SK-N-SH (cell line): ENCODE measurements at regions not wholly inside any gene's neighbourhood (a gene's known extent, or its start where the extent isn't known, plus 50 kb on each side); places are given as distances from the start of the nearest gene placed in this dataset.
"Not testable (repeated sequence)": the region's sequence is repeated elsewhere in the genome, so short reads cannot be mapped to it uniquely, and the experiment has no call there.

ENCODE experiments used
- CTCF ChIP-seq: fragments of 200-600 bp; sonication (generic); IDR thresholded peaks from 2 replicates; pipeline ENCODE4 v1.6.1; 2017; ENCODE audit warnings: antibody characterized with exemption, mild to moderate bottlenecking, moderate library complexity
- EZH2phosphoT487 ChIP-seq: fragments of 200-600 bp; sonication (generic); IDR thresholded peaks from 2 replicates; pipeline ENCODE4 v1.6.1; 2017; ENCODE audit warnings: low read depth, mixed run types, mild to moderate bottlenecking, antibody characterized with exemption, moderate library complexity, borderline replicate concordance
- FOSL2 ChIP-seq: IDR thresholded peaks from 2 replicates; pipeline ENCODE4 v1.4.0; 2012; ENCODE audit warnings: low read depth, mild to moderate bottlenecking, moderate library complexity, borderline replicate concordance
- GABPA ChIP-seq: IDR thresholded peaks from 2 replicates; pipeline ENCODE4 v1.4.0; 2012; ENCODE audit warnings: low read depth, mild to moderate bottlenecking
- GATA2 ChIP-seq: sonication (generic); formaldehyde crosslinking; IDR thresholded peaks from 2 replicates; pipeline ENCODE4 v1.5.0; 2020; ENCODE audit warnings: mild to moderate bottlenecking, missing genetic modification reagents
- RAD21 ChIP-seq: IDR thresholded peaks from 2 replicates; pipeline ENCODE4 v1.6.1; 2012; ENCODE audit warnings: mild to moderate bottlenecking, low read length
- SIN3A ChIP-seq: IDR thresholded peaks from 2 replicates; pipeline ENCODE4 v1.6.1; 2012; ENCODE audit warnings: low read depth, mild to moderate bottlenecking, low read length, moderate library complexity, borderline replicate concordance
- TAF1 ChIP-seq: IDR thresholded peaks from 2 replicates; pipeline ENCODE4 v1.6.1; 2012; ENCODE audit warnings: low read depth, mild to moderate bottlenecking, low read length, moderate library complexity, borderline replicate concordance
- TF ChIP-seq, protein P1 (sequence below): IDR thresholded peaks from 2 replicates; pipeline ENCODE4 v1.4.0; 2012; ENCODE audit warnings: low read depth

- TF ChIP-seq CTCF, RAD21, GABPA, TAF1, SIN3A, EZH2phosphoT487, FOSL2, GATA2: not testable (repeated sequence)
- TF ChIP-seq, protein P1, sequence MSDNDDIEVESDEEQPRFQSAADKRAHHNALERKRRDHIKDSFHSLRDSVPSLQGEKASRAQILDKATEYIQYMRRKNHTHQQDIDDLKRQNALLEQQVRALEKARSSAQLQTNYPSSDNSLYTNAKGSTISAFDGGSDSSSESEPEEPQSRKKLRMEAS, result not testable (repeated sequence)
Observed at GRCh38 chr2:210871566-210871965, 315.2 kb downstream of the CPS1 start.
